H1 (cell line): ENCODE measurements at regions not wholly inside any gene's neighbourhood (a gene's known extent, or its start where the extent isn't known, plus 50 kb on each side); places are given as distances from the start of the nearest gene placed in this dataset.
A peak's percentile ranks its signal among the peaks of the same experiment; 100 is the strongest.

ENCODE experiments used
- CTCF ChIA-PET: fragments of 300-600 bp; sonication (Branson Sonifier 250); formaldehyde crosslinking; loops from one replicate; lab custom pipeline; 2021; ENCODE audit not compliant: partially characterized antibody; lab: Charles Lee
- POLR2A ChIA-PET: fragments of 300-600 bp; sonication (Branson Sonifier 250); formaldehyde crosslinking; loops from one replicate; lab custom pipeline; 2021; ENCODE audit warnings: inconsistent platforms; ENCODE audit not compliant: partially characterized antibody; lab: Charles Lee
- DNase-seq, 2 experiments: peaks; one replicate each; pipeline versions ENCODE4 v3.0.0 to v3.0.0-alpha.2; 2010 to 2022; ENCODE audit warnings: low spot score in 2 of 2, low read depth in 1 of 2, mixed read lengths in 1 of 2
- FAIRE-seq: peaks from 2 replicates; lab custom pipeline; 2011; peaks lifted over from hg19 to GRCh38; lab: Jason Lieb, UNC
- H2AFZ ChIP-seq: 2 replicates; pipeline ENCODE4 v1.8.1; 2012; ENCODE audit warnings: low read length, inconsistent platforms
- H2AK5ac ChIP-seq: 2 replicates; pipeline ENCODE4 v1.6.1; 2013; ENCODE audit warnings: low read depth, low read length
- H2BK120ac ChIP-seq: replicated peaks from 2 replicates; pipeline ENCODE3; 2013; ENCODE audit warnings: low read depth, low read length, inconsistent platforms
- H2BK12ac ChIP-seq: 2 replicates; pipeline ENCODE4 v1.6.1; 2013; ENCODE audit warnings: low read depth, low read length
- H2BK15ac ChIP-seq: 2 replicates; pipeline ENCODE4 v1.6.1; 2013; ENCODE audit warnings: low read length
- H2BK20ac ChIP-seq: 2 replicates; pipeline ENCODE4 v1.6.1; 2013; ENCODE audit warnings: low read length
- H2BK5ac ChIP-seq: 2 replicates; pipeline ENCODE4 v1.6.1; 2013; ENCODE audit warnings: low read depth, low read length
- H3K14ac ChIP-seq: 2 replicates; pipeline ENCODE4 v1.6.1; 2013; ENCODE audit warnings: inconsistent platforms; ENCODE audit not compliant: insufficient read length
- H3K18ac ChIP-seq: 2 replicates; pipeline ENCODE4 v1.6.1; 2013; ENCODE audit warnings: low read length; ENCODE audit errors: extremely low read depth
- H3K23ac ChIP-seq: 2 replicates; pipeline ENCODE4 v1.6.1; 2013; ENCODE audit warnings: inconsistent platforms; ENCODE audit not compliant: insufficient read length
- H3K23me2 ChIP-seq: 2 replicates; pipeline ENCODE4 v1.6.1; 2013; ENCODE audit warnings: low read depth, low read length
- H3K27ac ChIP-seq: 2 replicates; pipeline ENCODE4 v1.6.1; 2011; ENCODE audit warnings: low read depth, low read length, inconsistent platforms
- H3K27me3 ChIP-seq, 4 experiments: replicated peaks in 1 of 4; 1 replicate in 1 of 4; 2 replicates in 3 of 4; pipeline versions ENCODE4 v1.6.1 to v1.8.1; 2011 to 2013; ENCODE audit warnings: low read length in 3 of 4, mild to moderate bottlenecking in 3 of 4, inconsistent platforms in 2 of 4, mixed read lengths in 2 of 4, moderate library complexity in 1 of 4; ENCODE audit not compliant: control insufficient read depth in 3 of 4, insufficient read depth in 3 of 4; ENCODE audit errors: extremely low read depth in 1 of 4
- H3K36me3 ChIP-seq, 4 experiments: 2 replicates each; pipeline versions ENCODE4 v1.6.1 to v1.8.1; 2011 to 2013; ENCODE audit warnings: mild to moderate bottlenecking in 4 of 4, low read length in 3 of 4, moderate library complexity in 2 of 4, control low read depth in 1 of 4, inconsistent platforms in 1 of 4; ENCODE audit not compliant: insufficient read depth in 4 of 4, control insufficient read depth in 2 of 4
- H3K4ac ChIP-seq: replicated peaks from 2 replicates; pipeline ENCODE3; 2013; ENCODE audit warnings: low read length, low read depth, mixed read lengths, inconsistent platforms; ENCODE audit not compliant: insufficient read length
- H3K4me1 ChIP-seq, 4 experiments: replicated peaks in 1 of 4; 1 replicate in 1 of 4; 2 replicates in 3 of 4; pipeline versions ENCODE4 v1.6.1 to v1.8.1; 2011 to 2013; ENCODE audit warnings: low read length in 3 of 4, inconsistent platforms in 2 of 4, mixed read lengths in 1 of 4; ENCODE audit not compliant: insufficient read depth in 4 of 4, control insufficient read depth in 3 of 4
- H3K4me2 ChIP-seq, 2 experiments: 2 replicates each; pipeline versions ENCODE4 v1.6.1 to v1.8.1; 2011 to 2013; ENCODE audit warnings: low read depth in 2 of 2, low read length in 2 of 2, control low read depth in 1 of 2, inconsistent platforms in 1 of 2, mild to moderate bottlenecking in 1 of 2; ENCODE audit not compliant: insufficient read depth in 1 of 2
- H3K4me3 ChIP-seq, 4 experiments: fragments of 200-600, 300-600 bp in 1 of 4; sonication (generic), shearing (Covaris generic), sonication (Bioruptor Twin) in 1 of 4; 2 replicates each; pipeline versions ENCODE4 v1.5.1 to v1.8.1; 2011 to 2016; ENCODE audit warnings: low read length in 4 of 4, low read depth in 3 of 4, control low read depth in 2 of 4, inconsistent platforms in 2 of 4, mild to moderate bottlenecking in 2 of 4, mixed read lengths in 1 of 4, moderate library complexity in 1 of 4; ENCODE audit not compliant: insufficient read depth in 2 of 4; ENCODE audit errors: extremely low read depth in 1 of 4
- H3K56ac ChIP-seq: replicated peaks from 2 replicates; pipeline ENCODE3; 2013; ENCODE audit warnings: low read depth, mild to moderate bottlenecking, mixed read lengths, low read length, inconsistent platforms; ENCODE audit not compliant: insufficient read length
- H3K79me1 ChIP-seq: 2 replicates; pipeline ENCODE4 v1.6.1; 2013; ENCODE audit warnings: low read depth, low read length, control low read depth
- H3K79me2 ChIP-seq, 2 experiments: 2 replicates each; pipeline versions ENCODE4 v1.6.1 to v1.8.1; 2012 to 2013; ENCODE audit warnings: low read length in 2 of 2, mild to moderate bottlenecking in 2 of 2, inconsistent platforms in 1 of 2; ENCODE audit not compliant: insufficient read depth in 2 of 2, control insufficient read depth in 1 of 2
- H3K9ac ChIP-seq, 4 experiments: replicated peaks in 1 of 4; 1 replicate in 1 of 4; 2 replicates in 3 of 4; pipeline versions ENCODE4 v1.6.1 to v1.8.1; 2011 to 2013; ENCODE audit warnings: low read depth in 3 of 4, low read length in 3 of 4, control low read depth in 2 of 4, mild to moderate bottlenecking in 2 of 4, moderate library complexity in 2 of 4, inconsistent platforms in 1 of 4; ENCODE audit errors: extremely low read depth in 1 of 4
- H3K9me3 ChIP-seq, 2 experiments: 2 replicates each; pipeline versions ENCODE4 v1.6.1 to v1.8.1; 2012 to 2013; ENCODE audit warnings: mild to moderate bottlenecking in 2 of 2, moderate library complexity in 2 of 2, control low read depth in 1 of 2, inconsistent platforms in 1 of 2, low read depth in 1 of 2, low read length in 1 of 2, mixed read lengths in 1 of 2; ENCODE audit not compliant: insufficient read depth in 2 of 2
- H4K20me1 ChIP-seq, 2 experiments: replicated peaks in 1 of 2; 2 replicates each; pipeline versions ENCODE3 to v1.8.1; 2011 to 2013; ENCODE audit warnings: inconsistent platforms in 2 of 2, low read length in 2 of 2, mild to moderate bottlenecking in 1 of 2; ENCODE audit not compliant: insufficient read depth in 2 of 2, control insufficient read depth in 1 of 2
- H4K5ac ChIP-seq: 2 replicates; pipeline ENCODE4 v1.6.1; 2013; ENCODE audit warnings: low read length, low read depth, mixed read lengths, inconsistent platforms; ENCODE audit not compliant: insufficient read length
- H4K8ac ChIP-seq: 2 replicates; pipeline ENCODE4 v1.8.0; 2013; ENCODE audit warnings: mild to moderate bottlenecking, moderate library complexity, low read length, inconsistent platforms; ENCODE audit not compliant: insufficient read depth; ENCODE audit errors: extremely low read depth
- H4K91ac ChIP-seq: replicated peaks from 2 replicates; pipeline ENCODE3; 2013; ENCODE audit warnings: low read length, mixed read lengths, inconsistent platforms; ENCODE audit not compliant: insufficient read length
- CHD2 ChIP-seq: IDR thresholded peaks from 2 replicates; pipeline ENCODE4 v1.6.1; 2012; ENCODE audit warnings: low read length, improper control_type of control experiment
- NANOG ChIP-seq: IDR thresholded peaks from 2 replicates; pipeline ENCODE4 v1.6.1; 2011; ENCODE audit warnings: low read length, low read depth, mild to moderate bottlenecking, inconsistent platforms; ENCODE audit not compliant: insufficient read depth, poor library complexity, severe bottlenecking
- RXRA ChIP-seq: IDR thresholded peaks from 2 replicates; pipeline ENCODE4 v1.6.1; 2011; ENCODE audit warnings: low read depth, mild to moderate bottlenecking, low read length, moderate library complexity; ENCODE audit not compliant: insufficient read depth
- SAP30 ChIP-seq: fragments of 300-600 bp; sonication (generic); IDR thresholded peaks from 2 replicates; pipeline ENCODE4 v1.7.1; 2012; ENCODE audit warnings: low read length, moderate library complexity, mild to moderate bottlenecking, inconsistent platforms; ENCODE audit not compliant: insufficient read depth, insufficient replicate concordance
- SRF ChIP-seq: IDR thresholded peaks from 2 replicates; pipeline ENCODE4 v1.6.1; 2011; ENCODE audit warnings: mild to moderate bottlenecking, low read depth, low read length, moderate library complexity
- WGBS, 2 experiments: shearing (Covaris generic) in 1 of 2; methylation state at CpG; one replicate each; pipeline versions ENCODE4 v1.1.6 to v1.1.7; 2013 to 2015; ENCODE audit warnings: low lambda C conversion rate in 2 of 2, mixed read lengths in 2 of 2, inconsistent platforms in 1 of 2, low coverage in 1 of 2, missing lambda C conversion rate in 1 of 2; ENCODE audit not compliant: insufficient replicate concordance in 2 of 2, insufficient coverage in 1 of 2, insufficient read length in 1 of 2; ENCODE audit errors: extremely low coverage in 1 of 2, missing lambda C conversion rate in 1 of 2; 5-methylcytosine and 5-hydroxymethylcytosine counted together

GRCh38 chr1:29639741-29640427 lies 403.6 kb downstream of the PTPRU start:
- Histone ChIP-seq H3K4me1 (no peaks in the 10 kb centered on the region), H2BK120ac (no peak overlapping the region), H3K9me3 (no peaks in the 10 kb centered on the region), H2BK5ac (peak overlapping the region; percentile 2; the same call in 1 of the 2 replicates), H3K18ac (no peak overlapping the region), H3K79me2 (no peaks in the 10 kb centered on the region), H2BK15ac (0 out of 2 replicates have a peak overlapping the region, but pooled peaks have one; percentile 61), H4K20me1 (no peaks in the 10 kb centered on the region), H3K23ac (no peak overlapping the region), H2AK5ac (no peak overlapping the region), H3K27ac (no peak overlapping the region), H3K27me3 (no peaks in the 10 kb centered on the region), H3K36me3 (no peaks in the 10 kb centered on the region), H3K4ac (no peak overlapping the region), H2BK12ac (peak overlapping the region; percentile 84; the same call in 1 of the 2 replicates), H3K4me3 (no peak overlapping the region), H3K14ac (no peak overlapping the region), H3K9ac (no peak overlapping the region), H3K23me2 (no peaks in the 10 kb centered on the region), H2BK20ac (no peak overlapping the region), H3K79me1 (no peaks in the 10 kb centered on the region), H4K8ac (no peak overlapping the region), H3K4me2 (no peak overlapping the region), H2AFZ (no peak overlapping the region), H3K56ac (no peak overlapping the region), H4K5ac (no peak overlapping the region), H4K91ac (no peak overlapping the region)
- FAIRE-seq (no peak), DNase-seq (peak in 1 of 2 experiments; percentile 38)
- WGBS, 2 experiments: 92% methylated on average over 14 of the region's 15 CpGs; no CpG with 5 or more reads in 1 of the 2 experiments
- TF ChIP-seq SRF (no peak), SAP30 (no peak), RXRA (no peak), NANOG (no peak), CHD2 (no peak)
- POLR2A ChIA-PET: interaction anchor here (1.7 kb wide), 1 partner anchor 29 kb away, joined by 3 read pairs; no protein-coding TSS in a partner anchor
- CTCF ChIA-PET: interaction anchor here (0.6 to 3.7 kb wide), 8 partner anchors 16 to 443 kb away, joined by 3 to 26 read pairs (median 3); no protein-coding TSS in a partner anchor
